Stimulated activated naive CD8-positive, alpha-beta T cell treated with anti-CD3 and anti-CD28 coated beads, Interleukin-15, Interleukin-2, amounts not matched to agents 100 U/mL and 50 U/mL, for 24 hours (primary cell): ENCODE measurements at regions not wholly inside any gene's neighbourhood (a gene's known extent, or its start where the extent isn't known, plus 50 kb on each side); places are given as distances from the start of the nearest gene placed in this dataset.

ENCODE experiments used
- ATAC-seq: fragments of 150-1000 bp; cut with Tn5 transposase; one replicate; pipeline ENCODE4 v1.10.0; 2021
- DNase-seq: peaks from one replicate; pipeline ENCODE4 v3.0.0; 2021

DNA sequence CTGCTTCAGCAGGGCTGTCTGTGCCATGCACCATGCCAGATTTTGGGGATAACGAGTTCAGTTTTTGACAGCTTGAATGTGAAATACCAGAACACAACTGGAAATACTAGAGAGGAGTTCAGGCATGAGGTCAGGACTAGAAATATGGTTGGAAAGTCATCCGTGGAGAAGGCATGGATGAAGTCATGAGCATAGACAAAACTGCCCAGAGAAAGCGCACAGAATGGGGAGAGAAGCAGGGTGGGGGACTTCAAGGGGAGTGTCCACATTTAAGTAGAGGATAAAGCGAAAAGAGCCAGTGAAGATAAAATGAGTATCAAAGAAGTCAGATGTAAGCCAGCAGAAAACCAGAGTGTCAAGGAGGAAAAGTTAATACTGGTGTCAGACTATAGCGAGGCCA lies 653.4 kb upstream of the ARID1B start:
- ATAC-seq, result no peak
- no peak for DNase-seq

DNA sequence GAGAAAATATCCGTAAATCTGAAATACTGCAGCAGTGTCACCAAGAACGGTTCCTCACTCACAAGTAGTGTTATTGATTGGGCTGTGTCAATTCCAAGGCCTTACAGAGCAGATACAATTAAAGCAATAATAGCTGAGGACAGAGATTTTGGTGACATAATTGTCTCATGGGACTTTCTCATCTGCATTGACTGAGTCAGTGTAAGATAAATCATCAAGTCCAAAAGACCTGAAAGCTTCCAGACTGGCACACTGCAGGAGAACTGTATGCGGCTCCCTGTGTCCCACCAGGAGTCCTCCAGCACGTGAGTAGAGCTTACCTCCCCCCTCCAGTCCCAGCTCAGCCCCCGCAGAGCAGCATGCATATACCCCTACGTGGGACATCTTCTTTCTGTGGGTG lies 655.2 kb upstream of the ARID1B start:
- no peak for ATAC-seq
- DNase-seq, result no peak

DNA sequence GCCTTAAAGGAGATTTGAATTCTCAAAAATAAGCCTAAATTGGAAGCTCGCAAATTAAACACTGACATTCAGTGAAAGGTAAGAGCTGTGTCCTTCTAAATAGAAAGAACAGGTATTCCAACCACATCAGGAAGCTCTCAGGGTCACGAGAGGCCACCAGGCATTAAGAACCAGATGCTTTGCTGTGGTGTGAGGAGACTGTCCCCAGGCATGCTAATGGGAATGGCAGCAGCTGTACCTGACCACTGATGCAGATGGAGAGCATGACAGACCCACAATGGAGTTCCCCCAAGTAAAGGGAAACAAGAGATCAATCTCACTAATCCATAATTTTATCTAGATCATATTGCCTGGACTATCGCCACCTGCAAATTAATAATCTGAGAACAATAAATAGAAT lies 658.9 kb upstream of the NOX3 start:
- ATAC-seq (no peak), DNase-seq (no peak)

DNA sequence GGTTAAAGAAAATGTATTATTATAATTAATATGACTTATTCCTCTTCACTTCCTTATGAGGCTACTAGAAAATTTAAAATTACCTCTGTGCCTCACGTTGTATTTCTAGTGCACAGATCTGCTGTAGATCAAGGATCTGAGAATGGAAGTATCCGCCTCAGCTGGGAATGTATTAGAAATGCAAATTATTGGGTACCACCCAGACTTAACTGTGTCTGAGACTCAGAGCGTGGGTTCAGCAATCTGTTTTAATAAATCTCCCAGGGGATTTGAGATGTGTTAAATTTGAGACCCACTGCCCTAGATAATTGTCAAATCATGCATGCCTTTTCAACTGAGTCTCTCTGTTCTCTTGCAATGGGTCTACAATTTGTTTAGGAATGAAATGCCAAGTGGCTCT lies 658.0 kb upstream of the NOX3 start:
- ATAC-seq (no peak), DNase-seq (no peak)

DNA sequence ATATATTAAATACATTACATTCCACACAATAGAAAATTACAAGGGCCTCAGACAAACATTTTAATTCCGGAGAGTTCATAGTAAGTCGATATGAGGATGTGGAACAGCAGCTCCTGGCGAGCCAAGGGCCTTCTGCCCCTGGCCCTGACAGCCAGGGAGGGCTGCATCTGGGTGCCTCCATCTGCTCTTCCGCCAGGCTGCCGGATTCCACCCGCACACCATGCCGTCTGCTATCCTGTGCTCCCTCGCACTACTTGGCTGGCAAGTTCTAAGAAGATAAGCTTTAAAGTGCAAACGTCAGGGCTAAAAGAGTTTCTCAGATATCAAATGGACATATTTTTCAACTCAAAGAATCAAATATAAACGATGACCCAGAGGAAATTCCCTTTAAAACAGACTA lies 656.3 kb upstream of the NOX3 start:
- DNase-seq, result no peak
- ATAC-seq, result no peak

DNA sequence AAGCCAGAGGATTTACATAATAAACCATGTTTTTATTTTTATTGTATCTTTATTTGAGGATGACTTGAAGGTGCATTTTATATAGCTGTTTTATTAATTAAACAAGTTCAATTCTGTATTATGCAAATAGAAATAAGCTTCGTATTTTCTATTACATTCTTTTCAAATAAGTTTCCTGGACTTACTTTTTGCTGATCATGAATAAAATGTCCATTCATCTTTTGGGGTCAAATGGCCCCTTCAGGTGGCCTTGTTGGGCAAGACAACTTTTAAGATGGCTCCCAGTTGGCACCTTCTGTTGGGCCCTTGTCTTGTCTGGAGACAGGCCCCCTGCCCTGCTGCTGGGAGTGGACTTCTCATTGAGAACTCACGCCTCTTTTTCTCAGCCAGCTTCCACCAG lies 654.6 kb upstream of the NOX3 start:
- ATAC-seq (no peak), DNase-seq (no peak)

DNA sequence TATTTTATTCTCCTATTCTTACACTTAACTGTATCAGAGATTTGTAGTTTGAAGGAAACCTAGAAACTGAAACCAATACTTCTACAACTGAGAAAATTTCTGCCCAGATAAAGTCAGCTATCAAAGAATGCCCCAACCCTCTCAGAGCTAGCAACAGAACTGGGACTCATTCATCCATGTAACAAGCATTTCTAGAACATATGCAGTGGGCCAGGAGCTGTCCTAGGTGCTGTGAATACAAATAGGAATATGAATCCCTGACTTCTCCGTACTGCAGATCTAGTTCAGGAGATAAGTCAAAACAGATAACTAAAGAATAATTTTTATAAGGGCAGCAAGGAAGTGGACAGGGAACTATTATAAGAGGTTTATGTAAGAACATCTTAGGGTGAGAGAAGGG lies 654.1 kb upstream of the NOX3 start:
- DNase-seq, result no peak
- ATAC-seq, result no peak

DNA sequence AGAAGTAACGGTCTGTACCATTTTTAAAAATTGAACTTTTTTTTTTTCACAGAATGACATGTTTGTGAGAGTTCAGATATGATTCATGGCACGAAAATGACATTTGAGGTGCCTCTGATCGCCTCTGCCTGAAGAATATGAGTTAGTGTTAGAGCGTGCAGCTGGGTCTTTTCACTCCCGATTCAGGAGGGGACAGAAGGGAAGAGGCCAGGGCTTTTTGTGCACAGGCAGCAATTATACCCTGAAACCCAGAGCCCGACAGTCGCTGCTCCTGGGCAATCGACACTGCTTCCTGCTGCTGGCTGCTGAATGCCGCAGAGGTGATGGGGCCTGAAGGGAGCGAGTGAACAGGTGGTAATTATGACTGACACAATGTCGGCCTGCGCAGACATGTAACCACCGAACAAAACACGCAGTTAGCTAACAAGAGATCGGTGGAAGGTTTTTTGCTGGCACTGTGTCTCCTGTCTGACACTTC lies 652.0 kb upstream of the NOX3 start:
- ATAC-seq, result no peak

DNA sequence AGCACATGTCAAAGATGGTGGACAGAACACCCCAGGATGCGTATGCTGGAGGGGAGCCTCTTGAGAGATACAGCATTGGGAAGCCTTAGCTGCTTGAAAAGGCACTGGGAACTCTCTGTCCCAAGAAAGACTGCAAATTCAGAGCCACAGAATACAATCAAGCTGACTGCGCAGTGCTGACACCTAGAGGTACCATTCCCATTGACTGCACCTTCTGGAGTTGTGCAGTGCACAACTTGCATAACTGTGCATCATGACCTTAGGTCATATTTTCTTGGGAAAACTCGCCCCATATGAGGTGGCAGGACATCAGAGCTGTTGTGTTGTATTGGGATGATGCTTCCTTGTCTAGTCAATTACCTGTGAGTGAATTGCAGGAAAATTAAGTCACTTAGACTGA lies 646.5 kb upstream of the NOX3 start:
- ATAC-seq (no peak), DNase-seq (no peak)

More for the DNA sequence above, 652.0 kb upstream of the NOX3 start:
- no peak for DNase-seq

DNA sequence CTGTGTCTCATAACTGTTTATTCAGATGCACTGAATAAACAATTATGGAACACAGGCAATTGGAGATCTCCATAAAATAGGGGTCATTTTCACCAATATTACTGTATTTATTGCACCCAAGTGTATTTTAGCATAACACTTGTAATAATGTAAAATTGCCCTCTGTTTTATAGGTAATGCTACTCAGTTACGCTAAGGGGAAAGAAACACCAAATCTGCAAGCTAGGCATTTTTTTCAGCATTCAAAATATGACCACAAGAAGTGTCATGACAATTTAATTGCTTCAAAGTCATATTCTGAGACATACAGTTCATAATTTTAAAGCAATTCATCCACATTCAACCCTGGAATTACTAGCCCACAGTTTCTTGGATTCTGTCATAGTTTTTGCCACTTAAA lies 643.2 kb upstream of the NOX3 start:
- ATAC-seq, result no peak
- no peak for DNase-seq

DNA sequence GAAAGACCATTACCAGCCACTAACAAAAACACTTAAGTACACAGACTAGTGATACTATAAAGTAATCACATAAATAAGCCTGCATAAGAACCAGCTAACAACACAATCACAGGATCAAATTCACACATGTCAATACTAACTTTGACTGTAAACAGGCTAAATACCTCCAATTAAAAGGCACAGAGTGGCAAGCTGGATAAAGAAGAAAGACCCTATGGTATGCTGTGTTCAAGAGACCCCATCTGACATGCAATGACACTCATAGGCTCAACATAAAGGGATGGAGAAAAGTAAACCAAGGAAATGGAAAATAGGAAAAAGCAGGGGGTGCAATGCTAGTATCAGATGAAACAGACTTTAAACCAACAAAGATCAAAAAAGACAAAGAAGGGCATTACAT lies 631.8 kb upstream of the NOX3 start:
- ATAC-seq (no peak), DNase-seq (no peak)

DNA sequence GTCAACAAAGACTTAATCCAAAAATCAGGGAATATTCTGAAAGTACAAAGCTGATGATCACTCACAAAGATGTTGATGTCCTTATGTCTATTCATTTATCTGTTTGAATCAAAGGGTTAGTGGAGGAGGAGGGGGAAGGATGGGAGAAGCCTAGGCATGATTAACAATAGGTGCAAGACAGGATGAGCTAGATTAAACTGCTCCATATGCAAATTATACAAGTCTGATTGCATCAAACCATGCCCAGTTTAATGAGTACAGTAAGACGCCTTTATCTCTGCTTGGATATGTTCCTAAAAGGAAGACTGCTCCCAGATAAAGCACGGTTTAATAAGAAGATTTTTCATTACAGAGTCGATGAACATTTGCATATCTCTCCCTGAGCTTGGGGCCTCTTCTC lies 626.4 kb upstream of the NOX3 start:
- no peak for DNase-seq
- ATAC-seq, result no peak

DNA sequence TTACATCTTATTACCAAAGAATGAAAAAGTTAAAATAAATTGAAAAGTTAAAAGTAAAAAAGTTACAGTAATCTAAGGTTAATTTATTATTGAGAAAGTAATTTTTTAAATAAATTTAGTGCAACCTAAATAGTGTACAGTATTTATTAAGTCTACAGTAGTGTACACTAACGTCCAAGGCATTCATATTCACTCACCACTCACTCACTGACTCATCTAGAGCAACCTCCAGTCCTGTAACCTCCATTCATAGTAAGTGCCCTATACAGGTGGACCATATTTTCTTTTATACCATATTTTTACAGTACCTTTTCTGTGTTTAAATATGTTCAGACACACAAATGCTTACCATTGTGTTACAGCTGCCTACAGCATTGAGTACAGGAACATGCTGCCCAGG lies 624.7 kb upstream of the NOX3 start:
- DNase-seq (no peak), ATAC-seq (no peak)

DNA sequence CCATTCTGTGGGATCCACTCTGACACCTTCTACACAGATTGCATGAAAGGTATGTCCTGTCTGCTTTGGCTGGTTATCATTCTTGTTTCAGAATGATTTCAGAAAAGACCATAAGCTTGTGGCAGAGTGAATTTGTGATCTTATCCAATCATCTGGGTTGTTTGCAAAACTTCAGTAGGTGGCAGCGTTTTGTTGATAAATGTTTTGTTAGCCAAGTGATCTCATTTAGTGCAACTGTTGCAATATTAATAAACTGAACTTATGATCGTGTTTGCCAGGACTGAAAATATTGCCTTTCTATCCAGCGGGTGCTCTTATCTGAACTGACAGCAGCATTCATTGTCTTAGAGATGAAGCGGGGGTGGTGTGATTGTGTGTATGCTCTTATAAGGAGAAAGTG lies 613.2 kb upstream of the NOX3 start:
- DNase-seq, result no peak
- no peak for ATAC-seq

DNA sequence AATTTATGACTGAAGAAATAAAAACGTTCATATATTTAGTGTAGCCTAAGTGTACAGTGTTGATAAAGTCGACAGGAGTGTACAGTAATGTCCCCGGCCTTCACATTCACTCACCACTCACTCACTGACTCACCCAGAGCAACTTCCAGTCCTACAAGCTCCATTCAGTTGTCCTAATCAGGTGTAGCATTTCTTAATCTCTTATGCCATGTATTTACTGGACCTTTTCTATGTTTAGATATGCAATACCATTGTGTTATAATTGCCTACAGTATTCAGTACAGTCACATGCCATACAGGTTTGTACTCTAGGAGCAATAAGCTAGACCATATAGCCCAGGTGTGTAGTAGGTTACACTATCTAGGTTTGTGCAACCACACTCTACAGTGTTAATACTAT lies 610.2 kb upstream of the NOX3 start:
- DNase-seq, result no peak
- no peak for ATAC-seq

DNA sequence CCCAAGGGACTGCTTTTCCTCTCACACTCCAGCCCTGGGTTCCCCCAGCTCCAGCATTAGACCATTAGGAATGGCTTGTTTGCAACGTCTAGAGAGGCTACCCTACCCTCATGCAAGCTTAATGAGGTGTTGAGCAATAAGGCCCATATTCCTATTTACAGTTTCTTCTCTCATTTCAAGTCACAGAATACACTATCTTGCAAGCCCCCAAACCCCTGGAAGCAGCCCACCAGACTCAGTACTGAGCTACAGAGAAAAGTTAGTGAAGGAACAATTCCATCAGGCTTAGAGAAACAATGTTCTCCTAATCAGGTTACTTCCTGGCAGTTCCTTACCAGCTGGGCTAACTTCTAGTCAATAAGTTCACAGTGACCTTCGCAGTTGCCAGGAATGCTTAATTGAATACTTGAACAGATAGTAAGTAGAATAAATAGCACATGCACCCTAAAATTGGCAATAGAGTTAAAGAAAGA lies 606.5 kb upstream of the NOX3 start:
- ATAC-seq (no peak), DNase-seq (no peak)

DNA sequence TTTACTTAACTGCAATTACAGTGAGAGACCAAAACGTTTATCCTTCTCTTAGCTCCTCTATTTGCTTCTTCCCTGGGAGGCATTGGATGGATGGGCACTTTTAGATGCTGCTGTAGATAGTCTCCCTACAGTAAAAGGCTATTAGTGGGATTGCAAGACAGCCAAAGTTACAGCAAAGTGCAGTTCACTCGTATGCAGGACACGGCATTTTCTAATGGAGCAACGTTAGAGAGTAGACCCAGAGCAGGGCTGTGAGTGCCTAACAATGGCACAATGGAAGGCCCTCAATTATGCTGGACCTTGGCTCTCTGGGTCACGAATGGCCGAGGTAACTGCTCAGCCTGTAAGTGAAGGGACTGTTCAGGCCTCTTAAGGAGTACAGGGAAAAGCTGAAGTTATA lies 605.8 kb upstream of the NOX3 start:
- DNase-seq, result no peak
- no peak for ATAC-seq

DNA sequence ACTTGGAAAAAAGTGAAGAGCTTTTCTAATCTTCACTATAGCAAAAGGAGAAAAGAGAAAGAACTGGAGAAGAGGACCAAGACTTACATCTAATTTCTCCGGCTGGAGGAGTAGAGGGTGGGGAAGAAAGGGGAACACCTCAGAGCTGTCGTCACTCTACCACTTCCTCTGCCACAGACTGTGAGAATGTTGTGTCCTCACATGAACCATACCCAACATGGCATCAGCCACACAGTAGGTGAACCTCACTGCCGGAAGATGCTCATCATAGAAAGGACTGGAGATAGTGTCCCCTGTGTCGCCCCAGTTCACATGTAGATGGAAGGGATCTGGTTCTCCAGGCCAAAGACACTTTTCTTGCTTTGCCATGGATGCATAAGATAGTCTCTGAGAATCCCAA lies 604.4 kb upstream of the NOX3 start:
- DNase-seq (peak; percentile 5), ATAC-seq (peak; percentile 65)

DNA sequence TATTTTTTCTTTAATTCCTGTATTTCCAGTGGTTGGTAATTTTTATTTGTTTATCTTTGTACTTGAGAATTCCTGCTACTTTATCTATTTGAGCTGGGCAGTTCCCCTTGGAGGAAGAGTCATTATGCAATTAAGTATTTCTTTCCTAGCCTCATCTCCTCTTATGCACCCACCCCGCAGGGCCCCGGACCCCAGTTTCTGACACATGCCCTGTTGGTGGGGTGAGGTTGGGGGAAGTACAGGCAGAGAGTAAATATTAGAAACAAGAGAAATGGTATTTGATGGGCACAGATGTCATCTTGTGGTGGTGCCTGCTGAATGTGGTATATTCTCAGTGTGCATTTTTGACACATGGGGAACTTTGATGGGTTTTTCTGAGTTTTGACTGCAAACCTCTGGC lies 602.7 kb upstream of the NOX3 start:
- no peak for ATAC-seq
- DNase-seq, result no peak

DNA sequence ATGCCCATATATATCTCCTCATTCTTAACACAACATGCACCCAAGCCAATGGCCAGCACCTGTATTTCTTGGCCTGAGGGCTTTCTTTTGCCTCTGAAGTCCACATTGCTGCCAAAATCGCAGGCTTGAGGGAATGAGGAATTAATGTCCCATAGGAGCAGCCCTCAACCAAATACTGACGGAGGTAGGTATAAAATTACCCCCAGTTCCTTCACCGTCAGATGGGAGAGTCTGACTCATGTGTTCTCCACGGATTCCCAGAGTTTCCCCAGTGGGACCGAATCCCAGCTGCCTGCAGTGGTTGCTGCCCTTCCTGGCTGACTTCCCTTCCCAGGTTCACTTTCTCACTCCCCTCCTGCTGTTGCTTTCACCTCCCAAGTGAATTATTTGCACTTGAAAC lies 602.2 kb upstream of the NOX3 start:
- DNase-seq, result no peak

DNA sequence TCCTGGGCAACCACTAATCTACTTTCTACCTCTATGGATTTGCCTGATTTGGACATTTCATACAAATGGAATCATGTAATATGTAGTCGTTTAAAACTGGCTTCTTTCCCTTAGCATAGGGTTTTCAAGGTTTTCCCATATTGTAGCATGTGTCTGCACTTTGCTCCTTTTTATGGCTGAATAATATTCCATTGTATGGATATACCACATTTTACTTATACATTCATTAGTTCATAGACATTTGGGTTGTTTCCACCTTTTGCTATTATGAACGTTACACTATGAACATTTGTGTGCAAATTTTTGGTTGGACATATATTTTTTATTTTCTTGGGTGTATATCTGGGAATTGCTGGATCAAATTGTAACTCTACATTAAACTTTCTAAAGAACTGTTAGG lies 600.4 kb upstream of the NOX3 start:
- no peak for ATAC-seq
- no peak for DNase-seq

More for the DNA sequence above, 602.2 kb upstream of the NOX3 start:
- ATAC-seq, result no peak

DNA sequence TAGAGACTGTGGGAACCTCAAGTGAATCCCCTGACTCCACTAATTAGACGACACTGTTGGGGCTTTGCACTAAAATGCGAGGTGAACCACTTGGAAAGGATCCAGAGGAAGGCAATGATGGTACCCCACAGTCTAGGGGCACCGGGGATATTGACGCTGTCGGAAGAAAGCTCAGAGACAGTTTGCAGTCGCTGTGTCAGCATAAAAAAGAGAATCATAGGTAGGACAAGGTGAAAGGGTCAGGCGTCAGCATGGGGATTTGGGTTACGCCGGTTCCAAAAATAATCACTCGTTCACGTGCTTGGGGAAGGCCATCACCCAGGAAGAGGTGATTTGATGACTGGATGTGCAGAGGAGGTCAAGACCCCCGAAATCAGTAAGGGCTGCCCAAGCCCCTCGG lies 598.0 kb upstream of the NOX3 start:
- ATAC-seq (no peak), DNase-seq (no peak)

DNA sequence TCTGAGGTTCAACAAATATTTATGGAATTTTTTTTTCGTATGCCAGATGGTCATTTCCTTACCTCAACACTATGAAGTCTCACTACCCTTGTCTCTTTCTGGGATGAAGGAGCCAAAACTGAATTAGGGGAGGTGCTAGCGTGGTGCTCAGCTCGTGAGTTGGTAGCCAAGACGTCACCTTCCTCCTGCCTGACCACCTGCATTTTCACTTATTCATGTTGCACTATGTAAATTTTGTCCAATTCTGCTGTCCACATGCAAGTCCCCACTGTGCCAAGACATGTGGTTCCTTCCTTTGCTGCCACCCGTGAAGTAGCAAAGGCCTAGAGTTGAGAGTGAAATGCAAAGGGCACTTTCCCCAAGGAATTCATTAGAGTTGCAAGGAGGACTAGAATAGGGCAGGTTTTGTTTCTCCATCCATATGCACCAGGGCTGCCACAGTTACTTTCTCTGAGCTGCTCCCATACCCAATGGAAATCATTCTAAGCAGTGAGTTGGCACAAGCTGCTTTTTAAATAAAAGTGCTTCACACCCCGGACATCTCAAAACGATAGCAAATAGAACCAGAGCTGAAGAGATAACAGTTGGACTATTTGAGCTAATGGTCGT lies 591.3 kb upstream of the NOX3 start:
- DNase-seq (no peak), ATAC-seq (no peak)

DNA sequence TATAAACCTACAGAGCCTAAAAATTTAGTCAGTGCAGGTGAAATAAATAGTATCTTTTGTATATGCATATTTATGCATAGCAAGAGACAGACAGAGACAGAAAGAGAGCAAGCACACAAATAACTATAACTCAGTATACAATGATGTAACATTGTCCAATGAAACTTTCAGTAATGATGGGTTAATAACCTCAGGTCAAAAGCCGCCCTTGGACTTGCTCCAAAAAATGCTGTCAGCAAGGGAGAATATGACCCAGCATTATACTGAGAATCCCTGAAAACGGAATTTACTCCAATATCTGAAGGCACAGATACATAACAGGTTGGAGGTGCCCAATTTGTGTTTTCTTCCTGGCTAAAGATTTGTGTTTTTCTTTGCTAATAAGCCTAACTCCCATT lies 590.6 kb upstream of the NOX3 start:
- no peak for ATAC-seq
- DNase-seq, result no peak
